Kidney (tissue), 13 donors: ENCODE measurements at regions not wholly inside any gene's neighbourhood (a gene's known extent, or its start where the extent isn't known, plus 50 kb on each side); places are given as distances from the start of the nearest gene placed in this dataset.

Experiments
- DNase-seq, 5 donors: peaks; one replicate each; pipeline ENCODE4 v3.0.0-alpha.2; 2013 to 2020
- FAIRE-seq: peaks from 2 replicates; lab custom pipeline; 2012; peaks lifted over from hg19 to GRCh38; lab: Jason Lieb, UNC
- H3K27ac ChIP-seq, 2 donors: one replicate each; pipeline ENCODE4 v1.7.0; 2013; ENCODE audit warnings: low read depth in 2 of 2, low read length in 2 of 2, inconsistent platforms in 1 of 2
- H3K27me3 ChIP-seq: one replicate; pipeline ENCODE4 v1.7.1; 2013; ENCODE audit warnings: low read length, inconsistent platforms; ENCODE audit not compliant: control insufficient read depth, insufficient read depth
- H3K36me3 ChIP-seq, 3 donors: one replicate each; pipeline versions ENCODE4 v1.7.0 to v1.7.1; 2013; ENCODE audit warnings: low read length in 3 of 3, control low read depth in 1 of 3, inconsistent platforms in 1 of 3; ENCODE audit not compliant: insufficient read depth in 3 of 3, control insufficient read depth in 2 of 3
- H3K4me1 ChIP-seq, 3 donors: one replicate each; pipeline versions ENCODE4 v1.7.0 to v1.7.1; 2013; ENCODE audit warnings: low read length in 3 of 3, inconsistent platforms in 1 of 3, low read depth in 1 of 3; ENCODE audit not compliant: control insufficient read depth in 2 of 3, insufficient read depth in 2 of 3
- H3K4me3 ChIP-seq, 3 donors: one replicate each; pipeline versions ENCODE4 v1.7.0 to v1.8.1; 2013; ENCODE audit warnings: low read length in 3 of 3, control low read depth in 1 of 3, inconsistent platforms in 1 of 3
- H3K9ac ChIP-seq, 3 donors: one replicate each; pipeline versions ENCODE4 v1.7.0 to v1.7.1; 2013; ENCODE audit warnings: low read length in 3 of 3, control low read depth in 1 of 3, inconsistent platforms in 1 of 3
- H3K9me3 ChIP-seq, 3 donors: one replicate each; pipeline versions ENCODE4 v1.7.0 to v1.7.1; 2013; ENCODE audit warnings: low read length in 3 of 3, control low read depth in 1 of 3, inconsistent platforms in 1 of 3; ENCODE audit not compliant: control insufficient read depth in 2 of 3, insufficient read depth in 1 of 3
- intact Hi-C: fragments of 100-400 bp; cut with DNase I; formaldehyde crosslinking; loops from one replicate; pipeline ENCODE4 v1.11.1; 2022
- TF ChIP-seq, protein P1 (sequence below): IDR thresholded peaks from 3 replicates; pipeline ENCODE4 v1.5.1; 2012; ENCODE audit warnings: mild to moderate bottlenecking, moderate library complexity, borderline replicate concordance; ENCODE audit not compliant: insufficient read depth; ENCODE audit errors: extremely low read depth
- donor health status: control.
- donor health status: control.
- donor health status: control.
- donor health status: control.
- donor health status: control.
- donor health status: DM: yes; HTN: yes; CAD: no.
- donor health status: Normal renal cell carcinoma (clear cell type).

DNA sequence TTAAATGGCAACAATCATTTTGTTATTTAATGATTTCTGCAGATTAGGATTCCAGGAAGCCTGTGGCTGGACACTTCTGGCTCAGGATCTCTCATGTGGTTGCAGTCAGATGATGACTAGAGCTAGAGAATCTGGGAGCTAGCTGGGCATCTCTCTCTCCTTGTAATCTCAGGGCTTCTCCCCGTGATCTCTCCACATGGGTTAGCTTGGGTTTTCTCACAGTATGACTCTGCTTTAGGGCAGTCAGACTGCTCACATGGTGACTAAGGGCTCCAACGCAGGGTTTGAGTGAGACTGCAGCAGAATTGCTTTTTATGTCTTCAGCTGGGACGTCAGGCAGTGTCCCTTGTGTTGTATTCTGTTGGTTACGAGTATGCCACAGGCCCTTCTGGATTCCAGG lies 361.4 kb downstream of the CBLL2 start:
- Histone ChIP-seq H3K9me3 (no peaks in the 10 kb centered on the region), H3K27me3 (no peaks in the 10 kb centered on the region), H3K4me3 (no peak overlapping the region), H3K36me3 (no peaks in the 10 kb centered on the region), H3K4me1 (no peaks in the 10 kb centered on the region), H3K9ac (no peak overlapping the region), H3K27ac (no peak overlapping the region)
- intact Hi-C loops, result no loop called here
- FAIRE-seq (no peak), DNase-seq (no peak)
- TF ChIP-seq, protein P1, sequence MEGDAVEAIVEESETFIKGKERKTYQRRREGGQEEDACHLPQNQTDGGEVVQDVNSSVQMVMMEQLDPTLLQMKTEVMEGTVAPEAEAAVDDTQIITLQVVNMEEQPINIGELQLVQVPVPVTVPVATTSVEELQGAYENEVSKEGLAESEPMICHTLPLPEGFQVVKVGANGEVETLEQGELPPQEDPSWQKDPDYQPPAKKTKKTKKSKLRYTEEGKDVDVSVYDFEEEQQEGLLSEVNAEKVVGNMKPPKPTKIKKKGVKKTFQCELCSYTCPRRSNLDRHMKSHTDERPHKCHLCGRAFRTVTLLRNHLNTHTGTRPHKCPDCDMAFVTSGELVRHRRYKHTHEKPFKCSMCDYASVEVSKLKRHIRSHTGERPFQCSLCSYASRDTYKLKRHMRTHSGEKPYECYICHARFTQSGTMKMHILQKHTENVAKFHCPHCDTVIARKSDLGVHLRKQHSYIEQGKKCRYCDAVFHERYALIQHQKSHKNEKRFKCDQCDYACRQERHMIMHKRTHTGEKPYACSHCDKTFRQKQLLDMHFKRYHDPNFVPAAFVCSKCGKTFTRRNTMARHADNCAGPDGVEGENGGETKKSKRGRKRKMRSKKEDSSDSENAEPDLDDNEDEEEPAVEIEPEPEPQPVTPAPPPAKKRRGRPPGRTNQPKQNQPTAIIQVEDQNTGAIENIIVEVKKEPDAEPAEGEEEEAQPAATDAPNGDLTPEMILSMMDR, result no peak

DNA sequence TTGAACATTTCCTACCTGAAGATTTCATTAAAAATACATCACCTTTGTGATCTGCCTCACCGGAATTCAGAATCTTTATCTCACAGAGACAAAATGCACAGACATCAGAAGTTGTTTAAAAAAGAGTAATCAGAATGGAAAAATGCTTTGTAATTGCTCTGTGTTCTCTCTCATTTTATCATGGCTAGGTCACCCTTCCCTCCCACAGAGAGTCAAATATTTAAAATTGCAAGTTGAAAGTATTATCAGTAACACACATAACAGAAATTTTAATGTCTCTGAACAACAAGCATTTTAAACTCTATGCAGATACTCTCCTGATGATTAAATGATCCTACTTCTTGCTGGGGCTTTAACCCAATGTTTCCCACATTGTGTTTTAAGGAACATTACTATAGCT lies 362.0 kb downstream of the CBLL2 start:
- intact Hi-C loops, result no loop called here

DNA sequence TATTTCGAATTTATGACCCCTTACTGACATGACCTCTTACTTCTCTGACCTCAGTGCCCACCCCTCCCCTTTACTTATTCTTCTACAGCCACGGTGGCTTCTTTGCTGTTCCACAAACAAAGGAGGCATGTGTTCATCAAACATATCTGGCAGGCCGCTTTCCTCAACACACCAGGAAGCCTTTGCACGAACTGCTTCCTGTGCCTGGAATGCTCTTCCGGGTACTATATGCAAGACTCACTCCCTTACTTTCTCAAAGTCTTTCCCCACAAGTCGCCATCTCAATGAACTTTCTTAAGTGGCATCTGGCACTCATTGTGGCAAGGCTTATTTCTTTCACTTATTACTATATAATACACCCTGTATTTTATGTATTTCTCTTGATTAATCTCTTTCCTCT lies 351.5 kb upstream of the DDX53 start:
- FAIRE-seq (no peak), DNase-seq (no peak)
- no peaks in the 10 kb centered on the region for H3K9me3 ChIP-seq

More for the DNA sequence above, 362.0 kb downstream of the CBLL2 start:
- no peak overlapping the region for H3K4me3 ChIP-seq
- H3K27ac ChIP-seq, result no peak overlapping the region
- TF ChIP-seq, protein P1, result no peak
- DNase-seq, result no peak
- H3K36me3 ChIP-seq, result no peaks in the 10 kb centered on the region
- H3K27me3 ChIP-seq, result no peaks in the 10 kb centered on the region
- H3K9ac ChIP-seq, result no peak overlapping the region
- H3K9me3 ChIP-seq, result no peaks in the 10 kb centered on the region
- H3K4me1 ChIP-seq, result no peaks in the 10 kb centered on the region
- no peak for FAIRE-seq

More for the DNA sequence above, 351.5 kb upstream of the DDX53 start:
- no peak overlapping the region for H3K27ac ChIP-seq
- TF ChIP-seq, protein P1, result no peak
- no peaks in the 10 kb centered on the region for H3K4me1 ChIP-seq
- H3K9ac ChIP-seq, result no peak overlapping the region
- intact Hi-C loops, result no loop called here
- no peaks in the 10 kb centered on the region for H3K27me3 ChIP-seq
- H3K36me3 ChIP-seq, result no peaks in the 10 kb centered on the region
- H3K4me3 ChIP-seq, result no peak overlapping the region
